Effector CD4-positive, alpha-beta T cell (primary cell): ENCODE measurements at regions not wholly inside any gene's neighbourhood (a gene's known extent, or its start where the extent isn't known, plus 50 kb on each side); places are given as distances from the start of the nearest gene placed in this dataset.
"Not testable (repeated sequence)": the region's sequence is repeated elsewhere in the genome, so short reads cannot be mapped to it uniquely, and the experiment has no call there.

Source experiments
- DNase-seq: peaks from one replicate; pipeline ENCODE4 v3.0.0-alpha.2; 2020

DNA sequence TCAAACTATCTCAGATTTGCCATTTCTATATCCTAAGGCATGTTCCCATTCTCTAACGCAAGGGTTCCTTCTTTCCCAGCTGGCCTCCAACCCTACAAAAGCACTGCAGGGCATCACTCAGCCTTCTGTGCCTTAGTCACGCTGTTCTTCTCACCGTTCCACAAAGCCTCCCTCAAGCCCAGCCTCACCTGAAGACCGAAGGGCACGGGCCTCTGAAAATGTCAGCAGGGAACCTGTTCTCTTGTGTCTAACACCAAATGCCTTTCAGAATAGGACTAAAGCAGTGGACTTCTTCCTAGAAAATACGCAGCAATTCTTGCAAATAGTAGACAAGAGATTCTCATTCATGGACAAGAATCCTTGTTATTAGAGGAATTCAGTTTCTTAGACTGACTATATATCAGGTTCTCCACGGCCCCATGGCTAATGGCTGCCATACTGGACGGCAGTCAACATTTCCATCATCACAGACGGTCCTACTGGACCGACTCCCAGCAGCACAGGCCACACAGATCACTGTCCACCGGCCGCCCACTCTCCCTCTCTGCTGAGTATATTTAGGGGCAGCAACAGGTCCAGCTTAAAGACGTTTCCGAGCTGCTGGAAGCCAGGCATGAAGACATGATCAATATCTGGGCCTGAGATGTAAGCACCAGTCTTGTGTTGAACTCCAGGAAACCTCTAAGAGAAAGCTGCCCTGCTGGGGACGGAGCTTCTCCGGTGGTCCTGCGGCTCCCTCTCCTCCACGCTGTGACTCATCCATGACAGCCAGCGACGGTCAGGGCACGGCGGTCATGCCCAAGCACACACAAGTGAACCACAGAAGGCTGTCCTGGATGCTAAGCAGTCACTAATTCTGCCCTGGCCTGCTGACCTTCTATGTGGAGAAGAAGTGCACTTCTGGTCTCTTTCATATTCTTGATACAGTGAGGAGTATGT lies 61.8 kb upstream of the TNK2 start:
- DNase-seq: not testable (repeated sequence)

DNA sequence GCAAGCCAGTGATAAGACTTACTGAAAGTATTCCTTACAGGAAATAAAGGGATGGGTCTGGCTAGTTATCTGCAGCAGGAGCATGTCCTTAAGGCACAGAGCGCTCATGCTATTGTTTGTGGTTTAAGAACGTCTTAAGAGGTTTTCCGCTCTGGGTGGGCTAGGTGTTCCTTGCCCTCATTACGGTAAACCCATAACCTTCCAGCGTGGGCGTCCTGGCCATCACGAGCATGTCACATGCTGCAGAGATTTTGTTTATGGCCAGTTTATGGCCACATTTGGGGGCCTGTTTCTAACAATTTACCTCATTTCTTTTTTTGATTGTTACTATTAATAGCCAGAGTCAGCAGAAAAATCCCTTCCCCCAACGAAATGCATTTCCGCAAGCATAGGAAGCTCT lies 61.0 kb upstream of the TNK2 start:
- DNase-seq: not testable (repeated sequence)

DNA sequence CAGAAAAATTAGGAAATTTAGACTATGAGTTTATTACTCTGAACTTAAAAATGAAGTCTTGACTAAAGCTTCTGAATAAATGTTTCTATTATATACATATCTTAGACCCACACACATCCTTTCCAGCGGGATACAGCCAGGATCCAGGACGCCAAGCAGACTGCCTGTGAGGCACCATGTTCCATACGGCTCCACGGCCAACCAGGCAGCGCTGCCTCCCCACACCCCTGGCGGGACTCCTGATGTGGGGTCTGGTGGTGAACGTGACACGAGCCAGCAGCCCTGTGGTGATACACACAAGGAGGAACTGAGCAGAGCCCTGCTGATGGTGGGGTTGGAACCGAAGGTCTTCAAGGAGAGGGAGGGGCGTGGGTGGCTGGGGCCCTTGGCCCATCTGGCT lies 59.8 kb upstream of the TNK2 start:
- not testable (repeated sequence) for DNase-seq

DNA sequence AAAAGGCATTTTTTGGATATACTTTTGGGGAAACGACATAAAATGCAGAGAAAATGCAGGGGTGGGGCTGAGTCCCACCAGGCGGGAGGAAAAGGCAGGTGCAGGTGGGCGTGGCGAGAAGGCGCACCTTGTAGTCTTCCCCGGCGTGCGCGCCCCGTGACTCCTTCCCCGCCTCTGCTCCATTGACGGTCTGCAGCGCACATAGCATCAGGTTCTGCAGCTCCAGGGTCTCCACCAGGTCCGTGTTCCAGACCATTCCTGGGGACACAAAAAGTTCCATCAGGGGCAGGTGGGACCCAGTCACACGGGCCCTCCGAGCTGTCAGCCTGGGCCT lies 59.0 kb upstream of the TNK2 start:
- DNase-seq: not testable (repeated sequence)

DNA sequence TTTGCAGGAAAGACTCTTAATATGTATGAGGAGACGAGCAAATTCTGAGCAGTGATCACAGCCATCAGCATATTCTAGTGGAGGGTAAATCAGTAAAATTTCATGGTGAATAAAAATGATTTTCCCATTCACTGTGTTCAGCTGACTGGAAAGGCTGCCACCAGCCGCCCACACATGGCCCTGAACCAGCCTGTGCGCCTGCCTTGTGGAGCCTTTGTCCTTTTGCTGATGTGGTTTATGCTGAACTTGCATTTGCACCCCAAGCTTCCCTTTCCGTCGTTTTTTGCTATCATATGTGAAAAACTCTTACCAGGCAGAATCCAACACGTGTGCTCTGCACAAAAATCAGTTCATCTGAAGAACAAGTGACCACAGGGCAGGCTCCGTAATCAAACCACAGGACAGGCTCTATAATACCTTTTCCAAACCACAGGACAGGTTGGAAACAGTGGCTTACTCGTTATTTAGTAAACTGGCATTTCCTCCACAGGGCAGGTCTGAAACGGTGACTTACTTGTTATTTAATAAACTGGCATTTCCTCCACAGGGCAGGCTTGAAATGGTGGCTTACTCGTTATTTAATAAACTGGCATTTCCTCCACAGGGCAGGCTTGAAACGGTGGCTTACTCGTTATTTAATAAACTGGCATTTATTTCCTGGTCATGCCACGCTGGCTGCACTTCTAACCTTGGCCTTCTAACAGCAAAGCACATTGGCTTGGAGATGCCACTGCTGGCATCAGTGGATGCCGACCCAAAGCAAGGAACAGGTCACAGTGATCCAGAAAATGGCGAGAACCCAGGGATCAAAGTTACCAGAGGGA lies 58.4 kb upstream of the TNK2 start:
- DNase-seq: not testable (repeated sequence)

DNA sequence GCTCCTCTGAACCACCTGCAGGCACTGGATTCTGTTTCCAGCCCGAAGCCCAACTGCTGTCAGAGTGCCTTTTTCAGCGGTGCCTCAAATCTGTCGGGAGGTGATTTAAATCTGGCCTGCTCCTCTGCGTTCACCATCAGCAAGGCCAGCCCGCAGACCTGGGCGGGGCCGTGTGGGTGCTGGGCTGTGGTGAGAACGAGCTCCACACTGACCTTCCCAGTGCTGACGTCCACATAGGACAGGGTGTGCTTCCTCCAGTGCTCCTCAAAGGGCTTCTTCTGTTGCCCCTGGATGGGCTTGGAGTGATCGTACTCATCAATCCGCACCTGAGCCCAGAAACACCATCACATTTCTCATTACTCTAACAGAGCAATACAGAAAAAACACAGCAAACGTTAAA lies 56.9 kb upstream of the TNK2 start:
- not testable (repeated sequence) for DNase-seq

DNA sequence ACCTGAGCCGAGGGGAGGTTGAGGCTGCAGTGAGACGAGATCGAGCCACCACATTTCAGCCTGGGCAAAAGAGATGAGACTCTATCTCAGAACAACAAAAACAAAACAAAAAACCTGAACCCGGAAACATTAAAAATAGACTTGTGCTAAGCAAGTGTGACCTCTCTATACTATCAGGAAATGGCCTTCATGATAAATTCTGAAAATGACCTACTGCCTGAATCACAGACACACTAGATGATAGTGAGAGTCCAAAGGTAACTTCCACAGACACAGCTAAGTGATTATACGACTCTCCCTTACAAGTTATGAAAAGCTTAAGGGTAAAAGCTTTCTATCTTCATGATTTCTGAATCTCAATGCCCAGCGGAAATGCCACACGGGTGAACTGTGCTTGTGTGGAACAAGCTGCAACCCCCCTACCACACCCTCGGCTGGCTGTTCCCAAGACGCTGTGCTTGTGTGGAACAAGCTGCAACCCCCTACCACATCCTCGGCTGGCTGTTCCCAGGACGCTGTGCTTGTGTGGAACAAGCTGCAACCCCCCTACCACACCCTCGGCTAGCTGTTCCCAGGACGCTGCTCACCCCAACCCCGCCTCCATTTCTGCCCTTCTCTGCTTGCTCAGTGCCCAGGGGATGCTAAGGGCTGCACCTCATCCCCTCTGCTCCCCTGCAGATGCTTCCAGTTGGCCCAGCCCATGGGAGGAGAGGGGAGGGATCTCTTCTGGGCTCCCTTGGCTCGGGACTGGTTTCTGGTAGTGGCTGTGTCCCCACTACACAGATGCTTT lies 56.2 kb upstream of the TNK2 start:
- DNase-seq: not testable (repeated sequence)

DNA sequence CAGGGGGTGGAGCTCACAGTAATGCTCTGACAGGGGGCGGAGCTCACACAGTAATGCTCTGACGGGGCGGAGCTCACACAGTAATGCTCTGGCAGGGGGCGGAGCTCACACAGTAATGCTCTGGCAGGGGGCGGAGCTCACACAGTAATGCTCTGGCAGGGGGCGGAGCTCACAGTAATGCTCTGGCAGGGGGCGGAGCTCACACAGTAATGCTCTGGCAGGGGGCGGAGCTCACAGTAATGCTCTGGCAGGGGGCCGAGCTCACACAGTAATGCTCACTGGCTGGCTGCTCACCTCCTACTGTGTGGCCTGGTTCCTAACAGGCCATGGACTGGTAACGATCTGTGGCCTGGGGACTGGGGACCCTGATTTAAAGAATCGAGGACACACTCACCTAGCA lies 53.9 kb upstream of the TNK2 start:
- DNase-seq: not testable (repeated sequence)

DNA sequence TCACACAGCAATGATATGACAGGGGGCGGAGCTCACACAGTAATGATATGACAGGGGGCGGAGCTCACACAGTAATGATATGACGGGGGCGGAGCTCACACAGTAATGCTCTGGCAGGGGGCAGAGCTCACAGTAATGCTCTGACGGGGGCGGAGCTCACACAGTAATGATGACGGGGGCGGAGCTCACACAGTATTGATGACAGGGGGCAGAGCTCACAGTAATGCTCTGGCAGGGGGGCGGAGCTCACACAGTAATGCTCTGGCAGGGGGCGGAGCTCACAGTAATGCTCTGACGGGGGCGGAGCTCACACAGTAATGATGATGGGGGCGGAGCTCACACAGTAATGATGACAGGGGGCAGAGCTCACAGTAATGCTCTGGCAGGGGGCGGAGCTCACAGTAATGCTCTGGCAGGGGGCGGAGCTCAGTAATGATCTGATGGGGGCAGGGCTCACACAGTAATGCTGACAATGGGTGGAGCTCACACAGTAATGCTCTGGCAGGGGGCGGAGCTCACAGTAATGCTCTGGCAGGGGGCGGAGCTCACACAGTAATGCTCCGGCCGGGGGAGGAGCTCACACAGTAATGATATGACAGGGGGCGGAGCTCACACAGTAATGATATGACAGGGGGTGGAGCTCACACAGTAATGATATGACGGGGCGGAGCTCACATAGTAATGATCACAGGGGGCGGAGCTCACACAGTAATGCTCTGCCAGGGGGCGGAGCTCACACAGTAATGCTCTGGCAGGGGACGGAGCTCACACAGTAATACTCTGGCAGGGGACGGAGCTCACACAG lies 52.8 kb upstream of the TNK2 start:
- not testable (repeated sequence) for DNase-seq

DNA sequence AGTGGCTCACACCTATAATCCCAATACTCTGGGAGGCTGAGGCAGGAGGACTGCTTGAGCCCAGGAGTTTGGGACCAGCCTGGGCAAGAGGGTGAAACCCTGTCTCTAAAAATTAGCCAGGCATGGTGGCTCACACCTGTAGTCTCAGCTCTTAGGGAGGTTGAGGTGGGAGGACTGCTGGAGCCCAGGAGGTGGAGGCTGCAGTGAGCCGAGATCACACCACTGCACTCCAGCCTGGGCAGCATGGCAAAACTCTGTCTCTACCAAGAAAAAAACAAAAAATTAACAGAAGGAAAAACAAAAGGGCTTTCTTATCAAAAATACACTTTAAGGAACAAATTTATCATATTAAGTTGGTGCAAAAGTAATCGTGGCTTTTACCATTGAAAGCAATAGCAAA lies 51.8 kb upstream of the TNK2 start:
- DNase-seq: not testable (repeated sequence)

DNA sequence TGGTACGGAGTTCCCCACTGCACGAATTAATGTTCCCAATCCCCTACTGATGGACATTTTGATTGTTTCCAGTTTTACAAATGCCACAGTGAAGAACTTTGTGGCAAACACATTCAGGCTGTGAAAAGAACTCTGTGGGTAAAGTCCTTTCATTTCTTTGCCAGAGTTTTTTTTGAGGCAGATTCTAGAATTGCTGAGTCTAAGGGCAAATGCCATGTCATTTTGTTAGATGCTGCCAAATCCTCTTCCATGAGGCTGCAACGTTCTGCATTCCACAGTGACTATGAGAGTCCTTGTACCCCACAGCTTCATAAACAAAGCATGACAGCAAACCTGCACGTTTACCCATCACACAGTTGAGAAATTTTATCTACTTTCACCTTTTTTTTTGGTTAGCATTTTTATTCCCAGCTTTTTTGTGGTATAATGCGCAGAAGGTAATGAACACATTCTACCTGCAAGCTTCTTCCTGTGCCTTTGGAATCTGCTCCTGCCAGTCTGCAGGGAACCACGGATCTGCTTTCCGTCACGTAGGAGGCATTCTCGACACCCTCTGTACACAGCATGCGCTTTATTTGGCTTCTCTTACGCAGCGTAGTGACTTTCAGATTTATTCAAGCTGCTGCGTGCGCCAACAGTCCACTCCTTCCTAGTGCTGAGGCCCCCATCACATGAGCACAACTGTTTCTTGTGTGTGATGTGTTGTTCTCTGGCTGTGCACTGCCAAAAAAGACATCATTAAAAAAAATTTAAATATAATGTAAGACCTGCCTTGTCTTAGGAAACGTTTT lies 51.2 kb upstream of the TNK2 start:
- DNase-seq: not testable (repeated sequence)

DNA sequence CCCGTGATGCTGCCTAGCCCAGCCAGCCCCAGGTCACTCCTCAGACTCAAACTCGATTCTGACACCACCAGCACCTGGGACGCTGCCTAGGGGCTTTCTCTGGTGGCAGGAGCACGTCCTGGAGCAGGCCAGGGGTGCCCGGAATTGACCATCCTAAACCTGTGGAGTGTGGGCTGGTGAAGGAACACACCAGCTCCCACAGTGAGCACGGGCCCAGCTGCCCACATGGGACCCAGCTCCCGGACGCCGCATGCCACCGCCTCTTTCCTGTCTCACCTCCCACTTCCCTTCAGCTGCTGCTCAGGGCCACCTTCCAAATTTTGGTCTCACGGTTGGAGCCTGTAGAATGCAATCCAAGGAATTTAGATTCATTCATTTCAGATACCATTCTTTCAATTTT lies 50.4 kb upstream of the TNK2 start:
- not testable (repeated sequence) for DNase-seq
